Liver (tissue), 7 donors: ENCODE measurements at regions not wholly inside any gene's neighbourhood (a gene's known extent, or its start where the extent isn't known, plus 50 kb on each side); places are given as distances from the start of the nearest gene placed in this dataset.

Source experiments
- DNase-seq: peaks from one replicate; pipeline ENCODE4 v3.0.0-alpha.2; 2017; ENCODE audit warnings: low spot score
- H3K27ac ChIP-seq, 2 donors: one replicate each; pipeline ENCODE4 v1.7.0; 2013; ENCODE audit warnings: inconsistent platforms in 2 of 2, low read length in 2 of 2, control low read depth in 1 of 2, low read depth in 1 of 2, mild to moderate bottlenecking in 1 of 2
- H3K27me3 ChIP-seq, 4 donors: one replicate each; pipeline versions ENCODE4 v1.6.1 to v1.7.0; 2013; ENCODE audit warnings: low read length in 3 of 4, inconsistent platforms in 1 of 4, mild to moderate bottlenecking in 1 of 4, moderate library complexity in 1 of 4; ENCODE audit not compliant: control insufficient read depth in 4 of 4, insufficient read depth in 4 of 4
- H3K36me3 ChIP-seq, 4 donors: one replicate each; pipeline versions ENCODE4 v1.6.1 to v1.7.0; 2013; ENCODE audit warnings: low read length in 3 of 4, mild to moderate bottlenecking in 3 of 4, low read depth in 1 of 4, moderate library complexity in 1 of 4; ENCODE audit not compliant: control insufficient read depth in 4 of 4, insufficient read depth in 3 of 4
- H3K4me1 ChIP-seq, 4 donors: one replicate each; pipeline versions ENCODE4 v1.6.1 to v1.7.0; 2013; ENCODE audit warnings: low read length in 3 of 4, mild to moderate bottlenecking in 3 of 4, moderate library complexity in 1 of 4; ENCODE audit not compliant: control insufficient read depth in 4 of 4, insufficient read depth in 4 of 4
- H3K4me3 ChIP-seq, 3 donors: one replicate each; pipeline versions ENCODE4 v1.6.1 to v1.7.0; 2013; ENCODE audit warnings: low read length in 3 of 3, control low read depth in 1 of 3, low read depth in 1 of 3, mild to moderate bottlenecking in 1 of 3
- H3K9ac ChIP-seq, 2 donors: one replicate each; pipeline ENCODE4 v1.7.0; 2013; ENCODE audit warnings: low read length in 2 of 2, mild to moderate bottlenecking in 2 of 2, moderate library complexity in 2 of 2, control low read depth in 1 of 2, low read depth in 1 of 2
- H3K9me3 ChIP-seq, 4 donors: one replicate each; pipeline versions ENCODE4 v1.6.1 to v1.7.0; 2013; ENCODE audit warnings: low read length in 3 of 4; ENCODE audit not compliant: control insufficient read depth in 4 of 4
- ATF3 ChIP-seq: IDR thresholded peaks from 2 replicates; pipeline ENCODE4 v1.6.1; 2016; ENCODE audit warnings: antibody characterized with exemption
- EGR1 ChIP-seq, 2 donors: IDR thresholded peaks; 2 replicates each; pipeline ENCODE4 v1.6.1; 2016 to 2018; ENCODE audit warnings: antibody characterized with exemption in 2 of 2, low read depth in 2 of 2
- FOXA1 ChIP-seq: IDR thresholded peaks from 2 replicates; pipeline ENCODE4 v1.6.1; 2016; ENCODE audit warnings: antibody characterized with exemption
- FOXA2 ChIP-seq: IDR thresholded peaks from 2 replicates; pipeline ENCODE4 v1.6.1; 2016; ENCODE audit warnings: antibody characterized with exemption
- GABPA ChIP-seq, 2 donors: IDR thresholded peaks in 1 of 2; conservative IDR thresholded peaks in 1 of 2; 2 replicates each; pipeline ENCODE4 v1.6.1; 2016; ENCODE audit warnings: antibody characterized with exemption in 2 of 2, mild to moderate bottlenecking in 1 of 2, moderate library complexity in 1 of 2
- HNF4A ChIP-seq, 2 donors: conservative IDR thresholded peaks; 2 replicates each; pipeline ENCODE4 v1.6.1; 2016; ENCODE audit warnings: antibody characterized with exemption in 2 of 2, mild to moderate bottlenecking in 2 of 2
- HNF4G ChIP-seq: IDR thresholded peaks from 2 replicates; pipeline ENCODE4 v1.6.1; 2016; ENCODE audit warnings: antibody characterized with exemption
- JUND ChIP-seq, 2 donors: IDR thresholded peaks; 2 replicates each; pipeline ENCODE4 v1.6.1; 2016; ENCODE audit warnings: antibody characterized with exemption in 2 of 2
- MAX ChIP-seq: IDR thresholded peaks from 2 replicates; pipeline ENCODE4 v1.6.1; 2016; ENCODE audit warnings: antibody characterized with exemption
- NR2F2 ChIP-seq: IDR thresholded peaks from 2 replicates; pipeline ENCODE4 v1.6.1; 2016; ENCODE audit warnings: antibody characterized with exemption
- RAD21 ChIP-seq, 2 donors: IDR thresholded peaks; 2 replicates each; pipeline ENCODE4 v1.6.1; 2016; ENCODE audit warnings: antibody characterized with exemption in 2 of 2, mild to moderate bottlenecking in 2 of 2
- REST ChIP-seq: IDR thresholded peaks from 2 replicates; pipeline ENCODE4 v1.6.1; 2016; ENCODE audit warnings: antibody characterized with exemption, mild to moderate bottlenecking
- RXRA ChIP-seq, 2 donors: IDR thresholded peaks; 2 replicates each; pipeline ENCODE4 v1.6.1; 2017 to 2018; ENCODE audit warnings: antibody characterized with exemption in 2 of 2, mild to moderate bottlenecking in 1 of 2
- SP1 ChIP-seq: IDR thresholded peaks from 2 replicates; pipeline ENCODE4 v1.6.1; 2018; ENCODE audit warnings: antibody characterized with exemption, mild to moderate bottlenecking
- TAF1 ChIP-seq: conservative IDR thresholded peaks from 2 replicates; pipeline ENCODE4 v1.6.1; 2016; ENCODE audit warnings: antibody characterized with exemption, mild to moderate bottlenecking
- YY1 ChIP-seq: IDR thresholded peaks from 2 replicates; pipeline ENCODE4 v1.6.1; 2016; ENCODE audit warnings: antibody characterized with exemption, mild to moderate bottlenecking
- ZBTB33 ChIP-seq: IDR thresholded peaks from 2 replicates; pipeline ENCODE4 v1.6.1; 2016; ENCODE audit warnings: antibody characterized with exemption
- WGBS: extraction: QIAGEN DNeasy Blood & Tissue Kit; methylation state at CpG from one replicate; pipeline ENCODE4 v1.1.7; 2013; 5-methylcytosine and 5-hydroxymethylcytosine counted together
- donor health status: healthy.
- donor health status: healthy.
- donor health status: healthy.
- donor health status: healthy.

GRCh38 chr5:73230264-73231245, 57.6 kb downstream of the TMEM174 start:
- peaks cover 0 to 3% (median 2%) of the 10 kb centered on the region in 4 donors for H3K9me3 ChIP-seq
- H3K27ac ChIP-seq: no peak overlapping the region
- no peak overlapping the region for H3K9ac ChIP-seq
- TF ChIP-seq GABPA (IDR thresholded peaks at IDR 0.05 in 1 of 2, conservative IDR thresholded peaks at IDR 0.05 in 1 of 2) (no peak), YY1 (no peak), MAX (no peak), HNF4A (conservative IDR thresholded peaks at IDR 0.05) (no peak), ZBTB33 (no peak)
- no peak overlapping the region for H3K4me3 ChIP-seq
- peaks cover 4 to 20% (median 13%) of the 10 kb centered on the region in 4 donors for H3K4me1 ChIP-seq
- 15% methylated on average over 58 of the region's 58 CpGs for WGBS
- H3K36me3 ChIP-seq: no peaks in the 10 kb centered on the region
- DNase-seq: no peak
- H3K27me3 ChIP-seq: peaks cover 13 to 20% (median 17%) of the 10 kb centered on the region in 4 donors

- Histone ChIP-seq H3K36me3 (no peaks in the 10 kb centered on the region), H3K27ac (no peak overlapping the region), H3K4me3 (no peak overlapping the region), H3K4me1 (peaks cover 4 to 20% (median 13%) of the 10 kb centered on the region in 4 donors), H3K27me3 (peaks cover 13 to 19% (median 17%) of the 10 kb centered on the region in 4 donors), H3K9ac (no peak overlapping the region), H3K9me3 (peaks cover 0 to 3% (median 2%) of the 10 kb centered on the region in 4 donors)
- TF ChIP-seq ATF3: no peak
- no peak for TF ChIP-seq SP1
- TF ChIP-seq YY1: no peak
- TF ChIP-seq HNF4G: no peak
- no peak for TF ChIP-seq EGR1 (IDR thresholded peaks at IDR 0.05; ENCODE audit: low read depth in 2 of 2)
- no peak for TF ChIP-seq RAD21 (IDR thresholded peaks at IDR 0.05)
- no peak for TF ChIP-seq NR2F2
- no peak for TF ChIP-seq REST
- no peak for TF ChIP-seq TAF1
- no peak for TF ChIP-seq FOXA2
- no peak for TF ChIP-seq MAX
- no peak for TF ChIP-seq FOXA1
- TF ChIP-seq JUND (IDR thresholded peaks at IDR 0.05): no peak
- TF ChIP-seq HNF4A (conservative IDR thresholded peaks at IDR 0.05): no peak
- TF ChIP-seq RXRA (IDR thresholded peaks at IDR 0.05): no peak
- no peak for TF ChIP-seq ZBTB33
- no peak for TF ChIP-seq GABPA (IDR thresholded peaks at IDR 0.05 in 1 of 2, conservative IDR thresholded peaks at IDR 0.05 in 1 of 2)
- DNase-seq: no peak
- WGBS: 90% methylated on average over 1 of the region's 1 CpG
Measured at GRCh38 chr5:73229271-73229670, 56.3 kb downstream of the TMEM174 start.
